H1 (cell line): ENCODE measurements at regions not wholly inside any gene's neighbourhood (a gene's known extent, or its start where the extent isn't known, plus 50 kb on each side); places are given as distances from the start of the nearest gene placed in this dataset.

Experiments
- CTCF ChIA-PET: fragments of 300-600 bp; sonication (Branson Sonifier 250); formaldehyde crosslinking; loops from one replicate; lab custom pipeline; 2021; ENCODE audit not compliant: partially characterized antibody; lab: Charles Lee
- POLR2A ChIA-PET: fragments of 300-600 bp; sonication (Branson Sonifier 250); formaldehyde crosslinking; loops from one replicate; lab custom pipeline; 2021; ENCODE audit warnings: inconsistent platforms; ENCODE audit not compliant: partially characterized antibody; lab: Charles Lee
- DNase-seq, 2 experiments: peaks; one replicate each; pipeline versions ENCODE4 v3.0.0 to v3.0.0-alpha.2; 2010 to 2022; ENCODE audit warnings: low spot score in 2 of 2, low read depth in 1 of 2, mixed read lengths in 1 of 2
- FAIRE-seq: peaks from 2 replicates; lab custom pipeline; 2011; peaks lifted over from hg19 to GRCh38; lab: Jason Lieb, UNC
- H2AFZ ChIP-seq: 2 replicates; pipeline ENCODE4 v1.8.1; 2012; ENCODE audit warnings: low read length, inconsistent platforms
- H2AK5ac ChIP-seq: 2 replicates; pipeline ENCODE4 v1.6.1; 2013; ENCODE audit warnings: low read depth, low read length
- H2BK120ac ChIP-seq: replicated peaks from 2 replicates; pipeline ENCODE3; 2013; ENCODE audit warnings: low read depth, low read length, inconsistent platforms
- H2BK12ac ChIP-seq: 2 replicates; pipeline ENCODE4 v1.6.1; 2013; ENCODE audit warnings: low read depth, low read length
- H2BK15ac ChIP-seq: 2 replicates; pipeline ENCODE4 v1.6.1; 2013; ENCODE audit warnings: low read length
- H2BK20ac ChIP-seq: 2 replicates; pipeline ENCODE4 v1.6.1; 2013; ENCODE audit warnings: low read length
- H2BK5ac ChIP-seq: 2 replicates; pipeline ENCODE4 v1.6.1; 2013; ENCODE audit warnings: low read depth, low read length
- H3K14ac ChIP-seq: 2 replicates; pipeline ENCODE4 v1.6.1; 2013; ENCODE audit warnings: inconsistent platforms; ENCODE audit not compliant: insufficient read length
- H3K18ac ChIP-seq: 2 replicates; pipeline ENCODE4 v1.6.1; 2013; ENCODE audit warnings: low read length; ENCODE audit errors: extremely low read depth
- H3K23ac ChIP-seq: 2 replicates; pipeline ENCODE4 v1.6.1; 2013; ENCODE audit warnings: inconsistent platforms; ENCODE audit not compliant: insufficient read length
- H3K23me2 ChIP-seq: 2 replicates; pipeline ENCODE4 v1.6.1; 2013; ENCODE audit warnings: low read depth, low read length
- H3K27ac ChIP-seq: 2 replicates; pipeline ENCODE4 v1.6.1; 2011; ENCODE audit warnings: low read depth, low read length, inconsistent platforms
- H3K27me3 ChIP-seq, 4 experiments: replicated peaks in 1 of 4; 1 replicate in 1 of 4; 2 replicates in 3 of 4; pipeline versions ENCODE4 v1.6.1 to v1.8.1; 2011 to 2013; ENCODE audit warnings: low read length in 3 of 4, mild to moderate bottlenecking in 3 of 4, inconsistent platforms in 2 of 4, mixed read lengths in 2 of 4, moderate library complexity in 1 of 4; ENCODE audit not compliant: control insufficient read depth in 3 of 4, insufficient read depth in 3 of 4; ENCODE audit errors: extremely low read depth in 1 of 4
- H3K36me3 ChIP-seq, 4 experiments: 2 replicates each; pipeline versions ENCODE4 v1.6.1 to v1.8.1; 2011 to 2013; ENCODE audit warnings: mild to moderate bottlenecking in 4 of 4, low read length in 3 of 4, moderate library complexity in 2 of 4, control low read depth in 1 of 4, inconsistent platforms in 1 of 4; ENCODE audit not compliant: insufficient read depth in 4 of 4, control insufficient read depth in 2 of 4
- H3K4ac ChIP-seq: replicated peaks from 2 replicates; pipeline ENCODE3; 2013; ENCODE audit warnings: low read length, low read depth, mixed read lengths, inconsistent platforms; ENCODE audit not compliant: insufficient read length
- H3K4me1 ChIP-seq, 4 experiments: replicated peaks in 1 of 4; 1 replicate in 1 of 4; 2 replicates in 3 of 4; pipeline versions ENCODE4 v1.6.1 to v1.8.1; 2011 to 2013; ENCODE audit warnings: low read length in 3 of 4, inconsistent platforms in 2 of 4, mixed read lengths in 1 of 4; ENCODE audit not compliant: insufficient read depth in 4 of 4, control insufficient read depth in 3 of 4
- H3K4me2 ChIP-seq, 2 experiments: 2 replicates each; pipeline versions ENCODE4 v1.6.1 to v1.8.1; 2011 to 2013; ENCODE audit warnings: low read depth in 2 of 2, low read length in 2 of 2, control low read depth in 1 of 2, inconsistent platforms in 1 of 2, mild to moderate bottlenecking in 1 of 2; ENCODE audit not compliant: insufficient read depth in 1 of 2
- H3K4me3 ChIP-seq, 4 experiments: fragments of 200-600, 300-600 bp in 1 of 4; sonication (generic), shearing (Covaris generic), sonication (Bioruptor Twin) in 1 of 4; 2 replicates each; pipeline versions ENCODE4 v1.5.1 to v1.8.1; 2011 to 2016; ENCODE audit warnings: low read length in 4 of 4, low read depth in 3 of 4, control low read depth in 2 of 4, inconsistent platforms in 2 of 4, mild to moderate bottlenecking in 2 of 4, mixed read lengths in 1 of 4, moderate library complexity in 1 of 4; ENCODE audit not compliant: insufficient read depth in 2 of 4; ENCODE audit errors: extremely low read depth in 1 of 4
- H3K56ac ChIP-seq: replicated peaks from 2 replicates; pipeline ENCODE3; 2013; ENCODE audit warnings: low read depth, mild to moderate bottlenecking, mixed read lengths, low read length, inconsistent platforms; ENCODE audit not compliant: insufficient read length
- H3K79me1 ChIP-seq: 2 replicates; pipeline ENCODE4 v1.6.1; 2013; ENCODE audit warnings: low read depth, low read length, control low read depth
- H3K79me2 ChIP-seq, 2 experiments: 2 replicates each; pipeline versions ENCODE4 v1.6.1 to v1.8.1; 2012 to 2013; ENCODE audit warnings: low read length in 2 of 2, mild to moderate bottlenecking in 2 of 2, inconsistent platforms in 1 of 2; ENCODE audit not compliant: insufficient read depth in 2 of 2, control insufficient read depth in 1 of 2
- H3K9ac ChIP-seq, 4 experiments: replicated peaks in 1 of 4; 1 replicate in 1 of 4; 2 replicates in 3 of 4; pipeline versions ENCODE4 v1.6.1 to v1.8.1; 2011 to 2013; ENCODE audit warnings: low read depth in 3 of 4, low read length in 3 of 4, control low read depth in 2 of 4, mild to moderate bottlenecking in 2 of 4, moderate library complexity in 2 of 4, inconsistent platforms in 1 of 4; ENCODE audit errors: extremely low read depth in 1 of 4
- H3K9me3 ChIP-seq, 2 experiments: 2 replicates each; pipeline versions ENCODE4 v1.6.1 to v1.8.1; 2012 to 2013; ENCODE audit warnings: mild to moderate bottlenecking in 2 of 2, moderate library complexity in 2 of 2, control low read depth in 1 of 2, inconsistent platforms in 1 of 2, low read depth in 1 of 2, low read length in 1 of 2, mixed read lengths in 1 of 2; ENCODE audit not compliant: insufficient read depth in 2 of 2
- H4K20me1 ChIP-seq, 2 experiments: replicated peaks in 1 of 2; 2 replicates each; pipeline versions ENCODE3 to v1.8.1; 2011 to 2013; ENCODE audit warnings: inconsistent platforms in 2 of 2, low read length in 2 of 2, mild to moderate bottlenecking in 1 of 2; ENCODE audit not compliant: insufficient read depth in 2 of 2, control insufficient read depth in 1 of 2
- H4K5ac ChIP-seq: 2 replicates; pipeline ENCODE4 v1.6.1; 2013; ENCODE audit warnings: low read length, low read depth, mixed read lengths, inconsistent platforms; ENCODE audit not compliant: insufficient read length
- H4K8ac ChIP-seq: 2 replicates; pipeline ENCODE4 v1.8.0; 2013; ENCODE audit warnings: mild to moderate bottlenecking, moderate library complexity, low read length, inconsistent platforms; ENCODE audit not compliant: insufficient read depth; ENCODE audit errors: extremely low read depth
- H4K91ac ChIP-seq: replicated peaks from 2 replicates; pipeline ENCODE3; 2013; ENCODE audit warnings: low read length, mixed read lengths, inconsistent platforms; ENCODE audit not compliant: insufficient read length
- BRCA1 ChIP-seq: IDR thresholded peaks from 2 replicates; pipeline ENCODE4 v1.6.1; 2012; ENCODE audit warnings: low read depth, low read length, improper control_type of control experiment
- CBX5 ChIP-seq: fragments of 300-800, 300-1000 bp; sonication (generic); IDR thresholded peaks from 2 replicates; pipeline ENCODE4 v1.7.1; 2016; ENCODE audit warnings: antibody characterized with exemption, low read length, low read depth
- RBBP5 ChIP-seq: IDR thresholded peaks from 2 replicates; pipeline ENCODE4 v1.7.1; 2012; ENCODE audit warnings: low read depth, mild to moderate bottlenecking, inconsistent platforms, low read length, moderate library complexity, borderline replicate concordance
- SIN3A ChIP-seq, 2 experiments: IDR thresholded peaks in 1 of 2; conservative IDR thresholded peaks in 1 of 2; 2 replicates each; pipeline ENCODE4 v1.6.1; 2011 to 2012; ENCODE audit warnings: low read length in 2 of 2, improper control_type of control experiment in 1 of 2, low read depth in 1 of 2, mild to moderate bottlenecking in 1 of 2
- TEAD4 ChIP-seq: IDR thresholded peaks from 2 replicates; pipeline ENCODE4 v1.6.1; 2012; ENCODE audit warnings: low read depth, low read length, inconsistent platforms, mixed read lengths
- ZNF274 ChIP-seq: IDR thresholded peaks from 2 replicates; pipeline ENCODE4 v1.7.0; 2012; ENCODE audit warnings: low read length, borderline replicate concordance; ENCODE audit errors: extremely low read depth
- WGBS, 2 experiments: shearing (Covaris generic) in 1 of 2; methylation state at CpG; one replicate each; pipeline versions ENCODE4 v1.1.6 to v1.1.7; 2013 to 2015; ENCODE audit warnings: low lambda C conversion rate in 2 of 2, mixed read lengths in 2 of 2, inconsistent platforms in 1 of 2, low coverage in 1 of 2, missing lambda C conversion rate in 1 of 2; ENCODE audit not compliant: insufficient replicate concordance in 2 of 2, insufficient coverage in 1 of 2, insufficient read length in 1 of 2; ENCODE audit errors: extremely low coverage in 1 of 2, missing lambda C conversion rate in 1 of 2; 5-methylcytosine and 5-hydroxymethylcytosine counted together

DNA sequence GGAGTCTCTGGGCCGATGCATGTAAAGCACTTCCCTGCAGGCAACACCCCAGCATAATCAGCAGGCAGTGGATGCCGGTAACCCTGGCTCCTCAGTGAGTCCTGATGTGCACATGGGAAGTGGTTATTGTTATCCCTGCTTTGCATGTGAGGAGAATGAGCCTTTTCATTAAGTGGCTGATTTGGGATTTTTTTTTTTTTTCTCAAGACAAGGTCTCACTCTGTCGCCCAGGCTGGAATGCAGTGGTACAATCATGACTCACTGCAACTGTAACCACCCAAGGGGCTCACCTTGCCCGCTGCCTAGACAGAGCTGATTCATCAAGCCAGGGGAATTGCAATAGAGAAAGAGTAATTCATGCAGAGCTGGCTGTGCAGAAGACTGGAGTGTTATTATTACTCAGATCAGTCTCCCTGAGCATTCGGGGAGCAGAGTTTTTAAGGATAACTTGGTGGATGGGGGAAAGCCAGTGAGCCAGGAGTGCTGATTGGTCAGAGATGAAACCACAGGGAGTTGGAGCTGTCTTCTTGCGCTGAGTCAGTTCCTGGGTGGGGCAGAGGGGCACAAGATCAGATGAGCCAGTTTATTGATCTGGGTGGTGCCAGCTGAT lies 95.4 kb downstream of the SOCS6 start:
- no peak overlapping the region for H3K4me2 ChIP-seq
- H3K56ac ChIP-seq = no peak overlapping the region
- CTCF ChIA-PET = interaction anchor here (1.2 to 1.6 kb wide), 2 partner anchors 9 to 50 kb away, joined by 4 to 5 read pairs; no protein-coding TSS in a partner anchor

More for the DNA sequence above, 95.4 kb downstream of the SOCS6 start:
- Histone ChIP-seq H4K91ac (no peak overlapping the region), H2BK5ac (no peak overlapping the region), H4K8ac (no peak overlapping the region), H3K79me1 (no peaks in the 10 kb centered on the region), H3K9ac (no peak overlapping the region), H3K4me1 (no peaks in the 10 kb centered on the region), H3K4me3 (no peak overlapping the region), H3K18ac (no peak overlapping the region), H2AK5ac (no peak overlapping the region), H4K5ac (no peak overlapping the region), H2BK15ac (no peak overlapping the region), H3K9me3 (no peaks in the 10 kb centered on the region), H3K4ac (no peak overlapping the region), H2BK20ac (no peak overlapping the region), H2BK12ac (no peak overlapping the region), H3K27ac (no peak overlapping the region), H3K23me2 (no peaks in the 10 kb centered on the region), H3K23ac (no peak overlapping the region), H3K14ac (no peak overlapping the region), H4K20me1 (no peaks in the 10 kb centered on the region), H2AFZ (no peak overlapping the region; the same call in 1 of the 2 replicates), H2BK120ac (no peak overlapping the region), H3K27me3 (no peaks in the 10 kb centered on the region), H3K36me3 (no peaks in the 10 kb centered on the region), H3K79me2 (no peaks in the 10 kb centered on the region)
- DNase-seq (no peak), FAIRE-seq (no peak)
- TF ChIP-seq SIN3A (conservative IDR thresholded peaks at IDR 0.05 in 1 of 2, IDR thresholded peaks at IDR 0.05 in 1 of 2; ENCODE audit: low read depth in 1 of 2, low read length in 2 of 2) (no peak), TEAD4 (no peak), RBBP5 (no peak), BRCA1 (no peak), CBX5 (no peak), ZNF274 (no peak)
- 85% methylated on average over 6 of the region's 6 CpGs; no CpG with 5 or more reads in 1 of the 2 experiments for WGBS, 2 experiments
- POLR2A ChIA-PET = no interaction called here
